ENCODE measurements at regions not wholly inside any gene's neighbourhood (a gene's known extent, or its start where the extent isn't known, plus 50 kb on each side); places are given as distances from the start of the nearest gene placed in this dataset.

DNA sequence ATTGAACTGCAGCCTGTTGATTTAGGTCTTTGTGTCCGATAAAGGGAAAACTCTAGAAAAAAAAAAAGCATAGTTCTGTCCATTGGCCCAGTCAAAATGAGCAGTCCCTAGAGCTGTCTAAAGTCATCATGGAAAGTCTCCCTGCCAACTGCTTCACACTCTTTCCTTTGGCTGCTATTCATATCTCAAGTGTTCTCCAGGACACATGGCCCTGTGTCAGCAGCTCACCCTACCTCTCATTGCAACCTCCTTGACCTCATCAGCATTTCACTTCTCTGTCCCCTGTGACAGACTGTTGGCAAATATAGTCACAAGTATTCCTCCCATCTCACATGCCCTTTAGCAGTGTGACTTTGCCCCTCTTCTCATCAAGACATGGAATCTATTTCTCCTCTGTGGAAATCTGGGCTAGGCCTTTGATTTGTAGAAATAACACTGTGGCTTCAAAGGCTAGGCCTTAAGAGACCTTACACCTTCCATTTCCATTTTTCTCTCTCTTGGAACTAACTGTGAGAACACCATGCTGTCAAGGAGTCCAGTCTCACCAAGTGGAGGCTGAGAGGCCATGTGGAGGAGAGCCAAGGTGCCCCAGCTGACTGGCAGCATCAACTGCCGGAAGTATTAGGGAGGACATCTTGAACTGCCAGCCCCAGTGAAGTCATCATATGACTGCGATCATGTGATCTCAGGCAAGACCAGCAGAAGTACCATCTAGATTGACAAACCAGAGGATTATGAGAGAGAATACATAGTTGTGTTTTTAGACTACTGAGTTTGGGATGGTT is 149.4 kb upstream of the TARS1 start:
- H3K27ac ChIP-seq, result no peak overlapping the region
- no peak for DNase-seq
- H3K36me3 ChIP-seq (ENCODE audit: low read depth, missing control alignments), result no peaks in the 10 kb centered on the region
- H3K4me1 ChIP-seq, result no peaks in the 10 kb centered on the region
- H3K9me3 ChIP-seq, result no peaks in the 10 kb centered on the region
- WGBS, 2 donors, result 68 to 91% methylated on average over 3 of the region's 3 CpGs
- H3K4me3 ChIP-seq, result no peak overlapping the region
- intact Hi-C loops (cut with DNase I; ENCODE audit: low total_unique reads), result no loop called here
- no peaks in the 10 kb centered on the region for H3K27me3 ChIP-seq
- TF ChIP-seq, protein P1, sequence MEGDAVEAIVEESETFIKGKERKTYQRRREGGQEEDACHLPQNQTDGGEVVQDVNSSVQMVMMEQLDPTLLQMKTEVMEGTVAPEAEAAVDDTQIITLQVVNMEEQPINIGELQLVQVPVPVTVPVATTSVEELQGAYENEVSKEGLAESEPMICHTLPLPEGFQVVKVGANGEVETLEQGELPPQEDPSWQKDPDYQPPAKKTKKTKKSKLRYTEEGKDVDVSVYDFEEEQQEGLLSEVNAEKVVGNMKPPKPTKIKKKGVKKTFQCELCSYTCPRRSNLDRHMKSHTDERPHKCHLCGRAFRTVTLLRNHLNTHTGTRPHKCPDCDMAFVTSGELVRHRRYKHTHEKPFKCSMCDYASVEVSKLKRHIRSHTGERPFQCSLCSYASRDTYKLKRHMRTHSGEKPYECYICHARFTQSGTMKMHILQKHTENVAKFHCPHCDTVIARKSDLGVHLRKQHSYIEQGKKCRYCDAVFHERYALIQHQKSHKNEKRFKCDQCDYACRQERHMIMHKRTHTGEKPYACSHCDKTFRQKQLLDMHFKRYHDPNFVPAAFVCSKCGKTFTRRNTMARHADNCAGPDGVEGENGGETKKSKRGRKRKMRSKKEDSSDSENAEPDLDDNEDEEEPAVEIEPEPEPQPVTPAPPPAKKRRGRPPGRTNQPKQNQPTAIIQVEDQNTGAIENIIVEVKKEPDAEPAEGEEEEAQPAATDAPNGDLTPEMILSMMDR (IDR thresholded peaks at IDR 0.05), result no peak
- no peak for TF ChIP-seq POLR2A (IDR thresholded peaks at IDR 0.05)

DNA sequence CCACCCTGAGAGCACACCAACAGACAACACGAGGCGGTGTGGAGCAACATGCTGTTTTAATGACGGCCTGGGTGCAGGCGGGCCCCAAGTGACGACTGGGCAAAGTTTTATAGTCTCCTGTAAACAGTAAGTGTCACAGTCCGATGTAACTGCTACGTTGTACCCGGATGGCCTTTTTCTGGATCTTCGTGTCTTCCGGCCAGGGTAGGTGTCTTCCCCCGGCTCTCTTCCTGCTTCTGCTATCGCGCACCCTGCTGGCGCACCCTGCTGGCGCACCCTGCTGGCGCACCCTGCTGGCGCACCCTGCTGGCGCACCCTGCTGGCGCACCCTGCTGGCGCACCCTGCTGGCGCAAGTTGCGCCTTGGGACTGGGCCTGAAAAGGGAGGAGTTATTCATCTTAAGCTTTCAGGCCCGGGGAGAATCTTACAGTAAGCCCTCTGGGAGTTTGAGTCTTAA is 143.0 kb upstream of the TARS1 start:
- intact Hi-C loops (cut with DNase I; ENCODE audit: low total_unique reads), result no loop called here
- Histone ChIP-seq H3K9me3 (no peaks in the 10 kb centered on the region), H3K27ac (no peak overlapping the region), H3K4me1 (peaks cover 12% of the 10 kb centered on the region), H3K27me3 (no peaks in the 10 kb centered on the region), H3K4me3 (peak overlapping the region; percentile 26 to 42), H3K36me3 (ENCODE audit: low read depth, missing control alignments) (no peaks in the 10 kb centered on the region)
- WGBS, 2 donors, result 67 to 78% methylated on average over 23 of the region's 23 CpGs
- DNase-seq, result peak; percentile 50
- no peak for TF ChIP-seq POLR2A (IDR thresholded peaks at IDR 0.05)
- TF ChIP-seq, protein P1 (IDR thresholded peaks at IDR 0.05), result peak in 2 of 3 experiments; percentile 22 to 38

DNA sequence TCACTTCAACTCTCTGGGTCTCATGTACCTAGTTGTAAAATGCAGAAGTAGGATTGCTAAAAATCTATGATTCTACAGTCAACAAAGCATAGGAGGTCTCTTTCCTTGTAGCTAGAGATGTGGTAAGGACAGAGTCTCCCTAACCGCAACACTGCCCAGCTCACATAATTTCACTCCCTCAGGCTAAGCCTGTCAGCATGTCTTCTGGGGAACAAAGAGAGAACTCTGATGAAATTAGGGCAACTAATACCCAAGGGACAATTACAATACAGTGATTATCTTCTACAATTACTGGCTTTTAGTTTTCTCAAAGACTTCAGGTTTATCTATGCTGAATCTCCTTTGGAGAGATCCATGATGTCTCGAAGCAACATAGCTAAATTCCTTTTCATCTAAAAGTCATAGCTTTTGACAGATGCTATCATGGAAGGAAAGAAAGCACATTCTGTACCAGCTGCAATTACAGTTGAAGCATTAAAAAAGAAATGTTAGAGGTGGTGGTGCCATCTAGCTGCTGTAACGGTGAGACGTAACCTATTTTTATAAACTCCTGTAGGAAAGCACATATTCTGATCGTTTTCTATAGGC is 141.1 kb upstream of the TARS1 start:
- no peak for TF ChIP-seq POLR2A (IDR thresholded peaks at IDR 0.05)
- TF ChIP-seq, protein P1 (IDR thresholded peaks at IDR 0.05), result peak in 2 of 3 experiments; percentile 36 to 50
- 24 to 36% methylated on average over 5 of the region's 5 CpGs for WGBS, 2 donors
- Histone ChIP-seq H3K36me3 (ENCODE audit: low read depth, missing control alignments) (no peaks in the 10 kb centered on the region), H3K4me1 (peaks cover 12% of the 10 kb centered on the region), H3K9me3 (no peaks in the 10 kb centered on the region), H3K27ac (no peak overlapping the region), H3K4me3 (no peak overlapping the region), H3K27me3 (no peaks in the 10 kb centered on the region)
- peak; percentile 28 for DNase-seq
- intact Hi-C loops (cut with DNase I; ENCODE audit: low total_unique reads), result no loop called here

DNA sequence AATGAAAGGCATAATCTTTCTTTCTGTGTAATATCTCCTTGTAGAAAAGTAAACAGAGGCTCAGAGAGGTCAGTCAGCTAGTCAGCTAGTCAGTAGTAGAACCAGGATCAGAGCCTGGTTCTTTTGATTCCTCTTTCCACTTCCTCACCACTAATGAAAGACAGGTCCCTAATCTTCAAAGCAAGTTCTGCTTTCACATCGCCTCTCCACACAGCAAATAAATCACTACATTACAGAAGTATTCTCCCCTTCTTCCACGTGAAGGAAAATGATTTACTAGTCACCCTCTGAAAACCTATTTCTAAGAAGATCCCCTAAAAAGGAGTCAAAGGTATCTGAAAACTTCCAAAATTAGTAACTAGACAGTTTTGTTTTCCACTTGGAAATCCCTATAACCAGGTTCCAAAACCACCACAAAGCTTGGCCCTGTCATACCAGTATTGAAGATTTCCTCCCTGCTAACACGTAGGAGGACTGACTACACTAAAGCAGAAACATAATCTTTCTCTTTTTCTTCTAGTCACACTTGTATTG is 140.5 kb upstream of the TARS1 start:
- WGBS, 2 donors, result 31 to 33% methylated on average over 3 of the region's 3 CpGs
- Histone ChIP-seq H3K4me3 (no peak overlapping the region), H3K36me3 (ENCODE audit: low read depth, missing control alignments) (no peaks in the 10 kb centered on the region), H3K9me3 (no peaks in the 10 kb centered on the region), H3K27ac (no peak overlapping the region), H3K27me3 (no peaks in the 10 kb centered on the region), H3K4me1 (peaks cover 12% of the 10 kb centered on the region)
- no peak for DNase-seq
- intact Hi-C loops (cut with DNase I; ENCODE audit: low total_unique reads), result no loop called here
- TF ChIP-seq POLR2A (IDR thresholded peaks at IDR 0.05), result no peak
- TF ChIP-seq, protein P1 (IDR thresholded peaks at IDR 0.05), result no peak
